Endodermal cell (in vitro differentiated cells): ENCODE measurements at regions not wholly inside any gene's neighbourhood (a gene's known extent, or its start where the extent isn't known, plus 50 kb on each side); places are given as distances from the start of the nearest gene placed in this dataset.

Experiments used
- DNase-seq: peaks from one replicate; pipeline ENCODE4 v3.0.0-alpha.2; 2017
- H3K27ac ChIP-seq: 2 replicates; pipeline ENCODE4 v1.5.1; 2013; ENCODE audit warnings: mild to moderate bottlenecking, low read depth, low read length, moderate library complexity
- H3K27me3 ChIP-seq: 2 replicates; pipeline ENCODE4 v1.6.1; 2013; ENCODE audit warnings: mild to moderate bottlenecking, low read length, moderate library complexity; ENCODE audit not compliant: insufficient read depth, control insufficient read depth, poor library complexity, severe bottlenecking
- H3K36me3 ChIP-seq: 2 replicates; pipeline ENCODE4 v1.7.0; 2013; ENCODE audit warnings: mild to moderate bottlenecking, low read length, moderate library complexity; ENCODE audit not compliant: control insufficient read depth, insufficient read depth
- H3K4me1 ChIP-seq: one replicate; pipeline ENCODE4 v1.7.0; 2013; ENCODE audit warnings: low read length; ENCODE audit not compliant: control insufficient read depth, insufficient read depth
- H3K4me3 ChIP-seq: 2 replicates; pipeline ENCODE4 v1.5.1; 2013; ENCODE audit warnings: mild to moderate bottlenecking, low read length, moderate library complexity
- H3K9ac ChIP-seq: 2 replicates; pipeline ENCODE4 v1.6.1; 2013; ENCODE audit warnings: mild to moderate bottlenecking, low read length, moderate library complexity; ENCODE audit not compliant: poor library complexity, severe bottlenecking; ENCODE audit errors: extremely low read depth
- H3K9me3 ChIP-seq: 2 replicates; pipeline ENCODE4 v1.6.1; 2013; ENCODE audit warnings: mild to moderate bottlenecking, low read length, moderate library complexity; ENCODE audit not compliant: control insufficient read depth
- H3K27ac Mint-ChIP-seq: 2 replicates; pipeline ENCODE4 v1.8.0; 2020; ENCODE audit warnings: mixed read lengths
- H3K27me3 Mint-ChIP-seq: 2 replicates; pipeline ENCODE4 v1.8.0; 2021; ENCODE audit warnings: mild to moderate bottlenecking, mixed read lengths; ENCODE audit not compliant: insufficient read depth
- H3K36me3 Mint-ChIP-seq: 2 replicates; pipeline ENCODE4 v1.8.0; 2020; ENCODE audit warnings: low read depth, mixed read lengths
- H3K4me1 Mint-ChIP-seq: 2 replicates; pipeline ENCODE4 v1.8.0; 2020; ENCODE audit warnings: mixed read lengths
- H3K4me3 Mint-ChIP-seq: 2 replicates; pipeline ENCODE4 v1.8.0; 2020; ENCODE audit warnings: mild to moderate bottlenecking, moderate library complexity, mixed read lengths
- H3K9me3 Mint-ChIP-seq: 2 replicates; pipeline ENCODE4 v1.8.0; 2020; ENCODE audit warnings: mild to moderate bottlenecking, mixed read lengths
- WGBS, 2 experiments: methylation state at CpG; one replicate each; pipeline versions ENCODE4 v1.1.5 to v1.1.7; 2013; ENCODE audit warnings: missing lambda C conversion rate in 2 of 2, mixed read lengths in 1 of 2; ENCODE audit not compliant: insufficient coverage in 1 of 2, insufficient read length in 1 of 2; 5-methylcytosine and 5-hydroxymethylcytosine counted together
- TF ChIP-seq, protein P1 (sequence below): fragments of 200-600 bp; sonication (generic); conservative IDR thresholded peaks from 2 replicates; pipeline ENCODE4 v1.5.0; 2021; ENCODE audit warnings: antibody characterized with exemption, mild to moderate bottlenecking

DNA sequence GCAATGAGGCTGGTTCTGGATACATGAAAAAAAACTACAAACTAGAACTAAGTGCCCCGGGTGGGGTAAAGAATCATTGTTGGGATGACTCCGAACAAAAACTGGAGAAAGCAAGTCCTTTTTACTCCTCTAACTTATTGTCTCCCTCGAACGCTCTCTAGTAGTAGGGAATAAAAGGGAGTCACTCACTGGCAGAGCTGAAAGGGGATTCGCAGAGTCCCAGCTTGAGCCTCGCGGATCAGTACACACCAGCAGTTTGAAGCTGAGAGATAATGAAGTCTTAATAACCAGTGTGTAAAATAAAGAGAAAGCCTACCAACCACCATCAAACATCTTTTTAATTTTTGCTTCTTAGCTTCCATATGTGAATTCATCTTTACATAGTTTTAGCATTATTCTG lies 521.9 kb upstream of the ARX start:
- DNase-seq: no peak
- H3K9ac ChIP-seq: no peak overlapping the region
- no peaks in the 10 kb centered on the region for H3K9me3 ChIP-seq
- no peaks in the 10 kb centered on the region for H3K27me3 ChIP-seq
- H3K36me3 ChIP-seq: no peaks in the 10 kb centered on the region
- no peak overlapping the region for H3K4me3 Mint-ChIP-seq
- WGBS, 2 experiments: 91% methylated on average over 5 of the region's 7 CpGs; no CpG with 5 or more reads in 1 of the 2 experiments
- H3K36me3 Mint-ChIP-seq: no peaks in the 10 kb centered on the region
- H3K4me1 Mint-ChIP-seq: no peaks in the 10 kb centered on the region
- H3K4me3 ChIP-seq: no peak overlapping the region
- no peaks in the 10 kb centered on the region for H3K27me3 Mint-ChIP-seq
- H3K9me3 Mint-ChIP-seq: peaks cover 39% of the 10 kb centered on the region
- no peak overlapping the region for H3K27ac Mint-ChIP-seq
- no peaks in the 10 kb centered on the region for H3K4me1 ChIP-seq
- TF ChIP-seq, protein P1, sequence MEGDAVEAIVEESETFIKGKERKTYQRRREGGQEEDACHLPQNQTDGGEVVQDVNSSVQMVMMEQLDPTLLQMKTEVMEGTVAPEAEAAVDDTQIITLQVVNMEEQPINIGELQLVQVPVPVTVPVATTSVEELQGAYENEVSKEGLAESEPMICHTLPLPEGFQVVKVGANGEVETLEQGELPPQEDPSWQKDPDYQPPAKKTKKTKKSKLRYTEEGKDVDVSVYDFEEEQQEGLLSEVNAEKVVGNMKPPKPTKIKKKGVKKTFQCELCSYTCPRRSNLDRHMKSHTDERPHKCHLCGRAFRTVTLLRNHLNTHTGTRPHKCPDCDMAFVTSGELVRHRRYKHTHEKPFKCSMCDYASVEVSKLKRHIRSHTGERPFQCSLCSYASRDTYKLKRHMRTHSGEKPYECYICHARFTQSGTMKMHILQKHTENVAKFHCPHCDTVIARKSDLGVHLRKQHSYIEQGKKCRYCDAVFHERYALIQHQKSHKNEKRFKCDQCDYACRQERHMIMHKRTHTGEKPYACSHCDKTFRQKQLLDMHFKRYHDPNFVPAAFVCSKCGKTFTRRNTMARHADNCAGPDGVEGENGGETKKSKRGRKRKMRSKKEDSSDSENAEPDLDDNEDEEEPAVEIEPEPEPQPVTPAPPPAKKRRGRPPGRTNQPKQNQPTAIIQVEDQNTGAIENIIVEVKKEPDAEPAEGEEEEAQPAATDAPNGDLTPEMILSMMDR: no peak
- no peak overlapping the region for H3K27ac ChIP-seq

DNA sequence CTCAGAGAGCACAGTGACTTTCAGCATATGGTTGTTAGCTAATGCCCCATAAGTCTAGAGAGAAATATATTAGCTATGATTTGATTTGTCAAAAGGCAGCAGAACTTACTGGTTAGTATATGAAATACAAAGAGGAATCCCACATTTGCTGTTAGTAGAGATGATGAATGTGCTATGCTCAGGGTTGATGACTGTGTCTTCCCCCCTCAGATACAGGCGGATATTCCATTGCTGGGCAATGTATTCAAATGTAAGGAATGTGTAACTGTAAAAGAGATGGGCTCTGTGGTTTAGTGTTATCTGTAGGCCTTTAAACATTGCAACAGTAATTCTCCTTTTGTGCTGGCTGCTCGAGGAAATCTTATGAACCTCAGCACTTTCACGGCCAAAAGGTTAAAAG lies 528.9 kb upstream of the ARX start:
- Histone ChIP-seq H3K9me3 (no peaks in the 10 kb centered on the region), H3K27ac (no peak overlapping the region), H3K4me1 (no peaks in the 10 kb centered on the region), H3K36me3 (no peaks in the 10 kb centered on the region), H3K4me3 (no peak overlapping the region), H3K27me3 (no peaks in the 10 kb centered on the region), H3K9ac (no peak overlapping the region)
- DNase-seq: no peak
- Mint-ChIP-seq H3K4me3 (no peak overlapping the region), H3K4me1 (no peaks in the 10 kb centered on the region), H3K36me3 (no peaks in the 10 kb centered on the region), H3K27ac (no peak overlapping the region), H3K27me3 (no peaks in the 10 kb centered on the region), H3K9me3 (peaks cover 40% of the 10 kb centered on the region)
- 83% methylated on average over 2 of the region's 3 CpGs; no CpG with 5 or more reads in 1 of the 2 experiments for WGBS, 2 experiments
- TF ChIP-seq, protein P1: no peak

DNA sequence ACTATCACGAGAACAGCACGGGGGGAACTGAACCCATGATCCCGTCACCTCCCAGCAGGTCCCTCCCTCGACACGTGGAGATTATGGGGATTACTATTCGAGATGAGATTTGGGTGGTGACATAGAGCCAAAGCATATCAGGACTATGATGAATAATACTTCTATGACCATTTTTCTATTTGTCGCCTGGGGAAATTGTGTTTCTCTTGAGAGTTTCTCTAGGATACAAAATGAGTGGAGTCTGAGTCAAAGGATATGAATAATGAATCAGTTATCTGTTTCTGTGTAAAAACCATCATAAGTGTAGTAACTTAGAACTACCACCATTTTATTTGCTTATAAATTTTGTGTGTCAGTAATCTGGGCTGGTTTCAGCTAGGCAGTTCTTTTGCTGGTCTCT lies 533.0 kb upstream of the ARX start:
- H3K27ac ChIP-seq: no peak overlapping the region
- no peaks in the 10 kb centered on the region for H3K4me1 ChIP-seq
- DNase-seq: no peak
- TF ChIP-seq, protein P1: no peak
- no peak overlapping the region for H3K4me3 ChIP-seq
- no peaks in the 10 kb centered on the region for H3K27me3 Mint-ChIP-seq
- no peak overlapping the region for H3K9ac ChIP-seq
- peaks cover 27% of the 10 kb centered on the region for H3K9me3 Mint-ChIP-seq
- H3K36me3 Mint-ChIP-seq: no peaks in the 10 kb centered on the region
- no peaks in the 10 kb centered on the region for H3K4me1 Mint-ChIP-seq
- H3K4me3 Mint-ChIP-seq: no peak overlapping the region
- H3K9me3 ChIP-seq: no peaks in the 10 kb centered on the region
- H3K36me3 ChIP-seq: no peaks in the 10 kb centered on the region
- WGBS, 2 experiments: 0% methylated on average over 1 of the region's 7 CpGs; no CpG with 5 or more reads in 1 of the 2 experiments
- H3K27ac Mint-ChIP-seq: no peak overlapping the region
- no peaks in the 10 kb centered on the region for H3K27me3 ChIP-seq
